ENCODE measurements at regions not wholly inside any gene's neighbourhood (a gene's known extent, or its start where the extent isn't known, plus 50 kb on each side); places are given as distances from the start of the nearest gene placed in this dataset.

GRCh38 chr4:165631208-165631894 lies 241.7 kb upstream of the TLL1 start (continued):
- TF ChIP-seq NR1H2 (CRISPR knock-in tag; IDR thresholded peaks at IDR 0.05): no peak
- no peak for TF ChIP-seq PRRX2 (CRISPR knock-in tag; IDR thresholded peaks at IDR 0.05)
- no peak for TF ChIP-seq ZNF532 (CRISPR knock-in tag; IDR thresholded peaks at IDR 0.05; ENCODE audit: borderline replicate concordance)
- no peak for TF ChIP-seq KAT7 (CRISPR knock-in tag; IDR thresholded peaks at IDR 0.05; ENCODE audit: borderline replicate concordance)

- peaks cover 9% of the 10 kb centered on the region for H3K4me1 Mint-ChIP-seq
- ATAC-seq (no peak), DNase-seq (ENCODE audit: low spot score) (no peak)
- H3K9me3 Mint-ChIP-seq: peaks cover 19% of the 10 kb centered on the region
- TF ChIP-seq NFE2L1 (CRISPR knock-in tag; IDR thresholded peaks at IDR 0.05): no peak
- TF ChIP-seq ETV6 (CRISPR knock-in tag; IDR thresholded peaks at IDR 0.05): no peak
- no peak for TF ChIP-seq ATF3 (CRISPR knock-in tag; conservative IDR thresholded peaks at IDR 0.05)
- TF ChIP-seq STAT6 (CRISPR knock-in tag; conservative IDR thresholded peaks at IDR 0.05; ENCODE audit: low read depth): no peak
- no peak for TF ChIP-seq KAT7 (CRISPR knock-in tag; IDR thresholded peaks at IDR 0.05; ENCODE audit: borderline replicate concordance)
- TF ChIP-seq PRDM15 (CRISPR knock-in tag; IDR thresholded peaks at IDR 0.05): no peak
- ChIA-PET CTCF (no interaction called here), POLR2A (no interaction called here)
- H3K27ac Mint-ChIP-seq: peak overlapping the region; percentile 36; the same call in 1 of the 2 replicates
- no peak overlapping the region for H3K4me3 Mint-ChIP-seq
- H3K36me3 Mint-ChIP-seq: peaks cover 12% of the 10 kb centered on the region
- no peaks in the 10 kb centered on the region for H3K27me3 Mint-ChIP-seq (ENCODE audit: low read depth)
Measured at GRCh38 chr4:165631912-165632311, 241.1 kb upstream of the TLL1 start.

GRCh38 chr4:165634766-165635165 lies 238.3 kb upstream of the TLL1 start:
- ChIA-PET POLR2A (no interaction called here), CTCF (no interaction called here)
- no peak overlapping the region for H3K4me3 Mint-ChIP-seq
- TF ChIP-seq OVOL2 (CRISPR knock-in tag; IDR thresholded peaks at IDR 0.05; ENCODE audit: borderline replicate concordance) (no peak), E2F4 (CRISPR knock-in tag; IDR thresholded peaks at IDR 0.05; ENCODE audit: borderline replicate concordance, low read depth) (no peak), ERG (CRISPR knock-in tag; IDR thresholded peaks at IDR 0.05) (no peak)
- peaks cover 9% of the 10 kb centered on the region for H3K4me1 Mint-ChIP-seq
- DNase-seq (ENCODE audit: low spot score) (no peak), ATAC-seq (no peak)
- peaks cover 19% of the 10 kb centered on the region for H3K9me3 Mint-ChIP-seq
- no peaks in the 10 kb centered on the region for H3K27me3 Mint-ChIP-seq (ENCODE audit: low read depth)
- H3K27ac Mint-ChIP-seq: no peak overlapping the region
- H3K36me3 Mint-ChIP-seq: peaks cover 12% of the 10 kb centered on the region

Data from WTC11 (cell line).